HG02884 (cell line): ENCODE measurements at regions not wholly inside any gene's neighbourhood (a gene's known extent, or its start where the extent isn't known, plus 50 kb on each side); places are given as distances from the start of the nearest gene placed in this dataset.
A peak's percentile ranks its signal among the peaks of the same experiment; 100 is the strongest.

Source experiments
- ATAC-seq: cut with Tn5 transposase; IDR thresholded peaks from one replicate; pipeline ENCODE4 v1.9.1; 2021; ENCODE audit warnings: mild to moderate bottlenecking, moderate library complexity; ENCODE audit not compliant: unreplicated experiment

GRCh38 chr6:165732696-165733488, 69.9 kb upstream of the PDE10A start:
- no peak for ATAC-seq

DNA sequence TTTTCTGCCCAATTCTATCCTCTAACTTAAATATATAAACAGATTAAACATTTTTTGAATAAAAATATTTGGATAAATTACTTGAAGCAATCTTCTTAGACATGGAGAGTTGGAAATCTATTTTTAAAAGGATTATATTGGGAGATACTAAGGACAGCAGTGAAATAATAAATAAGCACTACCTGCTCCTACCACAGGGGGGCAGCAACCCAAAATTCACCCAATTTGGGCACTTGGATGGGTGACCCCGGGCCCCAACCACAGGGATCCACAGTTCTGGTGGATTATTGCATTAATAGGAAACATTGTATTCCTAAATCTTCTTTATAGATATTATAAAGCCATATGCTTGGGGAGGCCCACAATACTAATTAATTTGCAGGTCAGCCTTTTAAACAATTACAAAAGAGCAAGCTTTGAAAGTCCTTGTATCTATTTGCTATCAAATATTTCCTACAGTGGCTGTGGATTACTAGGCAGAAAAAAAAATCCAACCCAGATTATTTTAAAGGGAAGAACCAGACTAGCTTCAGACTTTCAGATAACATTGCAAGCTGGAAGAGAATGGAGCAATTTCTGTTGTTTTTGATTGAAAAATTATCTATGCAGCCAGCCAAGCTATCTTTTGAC, 66.4 kb upstream of the PDE10A start:
- peak; percentile 76 for ATAC-seq

DNA sequence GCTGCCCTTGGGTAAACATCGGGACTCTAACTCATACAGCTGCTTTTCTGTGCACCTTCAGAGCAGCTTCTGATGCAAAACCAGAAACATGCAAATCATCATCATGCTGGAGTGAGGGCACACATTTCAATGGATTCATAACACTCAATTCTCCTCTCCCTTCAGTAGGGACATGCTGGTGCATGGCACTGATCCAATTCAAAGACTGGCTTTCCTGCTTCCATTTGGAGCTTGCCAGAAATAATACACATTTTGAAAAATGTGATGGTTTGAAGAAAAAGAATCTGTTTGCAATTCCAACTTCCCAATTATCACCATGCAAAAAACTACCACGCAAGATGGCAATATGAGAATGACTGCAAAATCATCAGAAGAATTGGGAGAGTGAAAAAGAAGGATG, 65.2 kb upstream of the PDE10A start:
- ATAC-seq = no peak

DNA sequence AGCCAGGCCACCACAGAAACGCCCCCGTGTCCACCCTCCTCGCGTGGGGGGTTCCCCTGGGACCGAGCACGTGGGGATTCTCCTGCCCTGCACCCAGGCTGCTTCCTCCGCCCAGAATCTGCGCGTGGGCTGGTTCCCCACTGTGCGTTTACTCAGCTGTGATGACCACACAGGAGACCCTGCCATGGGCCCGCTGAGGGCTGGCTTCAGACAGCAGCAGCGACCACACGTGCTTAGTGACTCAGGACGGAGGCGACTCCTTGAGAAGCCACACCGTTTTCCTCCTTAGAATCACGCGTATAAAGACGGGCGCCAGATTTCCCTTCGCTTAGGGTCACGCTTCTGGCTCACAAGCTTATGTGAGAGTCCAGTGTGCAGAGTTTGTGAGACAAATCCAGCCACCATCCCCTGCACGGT, 63.9 kb upstream of the PDE10A start:
- no peak for ATAC-seq

DNA sequence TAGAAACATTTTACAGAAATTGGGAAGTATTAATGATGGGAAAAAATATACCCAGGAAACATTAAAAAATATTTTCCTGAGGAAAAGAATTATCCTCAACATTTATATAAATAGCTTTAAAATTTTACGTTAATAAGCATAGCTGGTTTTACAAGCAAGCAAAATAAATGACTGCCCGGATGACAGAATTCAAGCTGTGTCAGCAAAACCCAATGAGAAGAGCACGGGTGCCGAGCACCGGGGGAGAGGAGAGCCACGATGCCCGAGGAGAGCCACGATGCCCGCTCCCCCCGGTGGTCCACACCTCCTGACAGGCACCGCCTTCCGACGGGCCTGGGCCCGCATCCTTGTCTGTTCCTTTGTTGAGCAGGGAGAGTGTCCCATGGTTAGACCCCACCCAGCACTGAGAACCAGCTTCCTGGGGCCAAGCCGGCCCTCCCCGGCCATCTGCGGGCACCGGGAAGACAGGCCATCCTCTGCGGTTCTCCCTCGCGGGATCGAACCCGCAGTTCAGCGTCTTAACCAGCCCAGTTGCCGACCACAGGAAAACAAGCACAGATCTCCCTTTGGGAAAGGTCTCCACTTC, 63.3 kb upstream of the PDE10A start:
- no peak for ATAC-seq

DNA sequence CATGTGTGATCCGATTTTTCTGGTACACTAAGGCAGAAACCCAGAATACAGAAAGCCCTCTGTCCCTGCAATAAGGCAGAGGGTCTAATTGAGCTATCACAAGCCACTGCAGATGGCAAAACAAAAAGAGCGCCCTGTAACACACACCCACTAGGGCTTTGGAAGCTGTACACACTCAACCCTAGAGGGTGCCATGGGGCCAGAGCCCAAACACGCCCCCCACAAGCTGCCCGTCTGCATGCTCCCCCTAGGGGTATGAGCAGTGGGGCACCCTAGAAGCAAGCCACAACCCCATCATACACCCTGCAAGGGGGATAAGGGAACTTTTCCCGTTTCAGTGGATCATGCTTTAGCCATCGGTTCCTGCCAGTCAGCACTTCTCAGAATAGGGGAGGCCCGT, 62.2 kb upstream of the PDE10A start:
- ATAC-seq = no peak

GRCh38 chr6:165723326-165723725, 60.3 kb upstream of the PDE10A start:
- no peak for ATAC-seq

DNA sequence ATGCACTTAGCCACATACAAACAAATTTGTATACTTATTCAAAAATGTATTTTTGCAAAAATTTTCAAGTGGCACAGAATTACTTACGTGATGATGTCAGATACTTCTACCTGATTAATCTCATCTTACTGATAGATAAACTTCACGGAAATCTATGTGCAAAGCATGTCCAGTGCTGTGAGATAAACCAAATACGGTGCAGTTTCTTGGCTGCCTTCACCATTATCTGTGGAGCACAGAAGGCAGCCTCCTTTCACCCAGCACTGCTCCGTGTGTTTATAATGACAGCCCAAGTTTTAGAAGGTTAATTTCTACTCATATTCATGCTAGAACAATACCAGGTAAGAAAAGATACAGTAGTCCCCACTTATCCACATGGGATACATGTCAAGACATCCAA, 59.0 kb upstream of the PDE10A start:
- ATAC-seq = no peak

DNA sequence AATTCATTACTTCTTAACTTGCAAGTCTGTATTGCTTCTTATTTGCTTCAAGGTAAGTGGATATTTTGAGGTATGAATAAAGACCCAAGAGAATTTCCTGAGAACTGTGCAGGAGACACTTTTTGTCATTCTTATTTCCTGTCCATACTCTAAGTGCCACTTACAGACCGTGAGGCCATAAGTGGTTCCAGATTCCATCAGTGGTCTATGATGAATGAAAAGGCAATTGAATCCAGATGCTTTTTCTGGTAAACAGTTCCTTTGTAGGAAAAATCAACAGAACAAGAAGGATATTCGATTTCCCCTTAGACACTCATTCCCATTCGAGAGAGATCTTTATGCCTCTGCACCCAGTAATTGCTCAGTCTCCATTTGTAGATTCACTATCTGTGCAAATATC, 58.3 kb upstream of the PDE10A start:
- no peak for ATAC-seq

DNA sequence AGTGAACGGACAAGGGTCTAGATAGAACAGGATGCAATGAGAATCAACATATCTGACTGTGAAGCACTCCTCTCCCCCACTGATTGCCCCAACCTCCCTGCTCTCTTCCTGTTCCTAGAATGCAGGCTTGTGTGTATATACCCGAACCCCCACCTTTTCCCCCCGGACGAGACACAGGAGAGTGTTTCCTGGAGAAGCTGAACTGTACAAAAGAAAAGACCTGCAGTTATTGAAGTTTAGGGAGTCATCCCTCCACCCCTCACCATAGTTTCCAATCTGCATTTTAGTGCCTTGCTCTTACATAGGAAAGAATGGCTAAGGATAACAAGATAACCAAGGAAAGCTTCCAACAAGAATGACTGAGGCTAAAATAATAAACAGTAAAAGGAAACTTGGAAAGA, 55.5 kb upstream of the PDE10A start:
- no peak for ATAC-seq

DNA sequence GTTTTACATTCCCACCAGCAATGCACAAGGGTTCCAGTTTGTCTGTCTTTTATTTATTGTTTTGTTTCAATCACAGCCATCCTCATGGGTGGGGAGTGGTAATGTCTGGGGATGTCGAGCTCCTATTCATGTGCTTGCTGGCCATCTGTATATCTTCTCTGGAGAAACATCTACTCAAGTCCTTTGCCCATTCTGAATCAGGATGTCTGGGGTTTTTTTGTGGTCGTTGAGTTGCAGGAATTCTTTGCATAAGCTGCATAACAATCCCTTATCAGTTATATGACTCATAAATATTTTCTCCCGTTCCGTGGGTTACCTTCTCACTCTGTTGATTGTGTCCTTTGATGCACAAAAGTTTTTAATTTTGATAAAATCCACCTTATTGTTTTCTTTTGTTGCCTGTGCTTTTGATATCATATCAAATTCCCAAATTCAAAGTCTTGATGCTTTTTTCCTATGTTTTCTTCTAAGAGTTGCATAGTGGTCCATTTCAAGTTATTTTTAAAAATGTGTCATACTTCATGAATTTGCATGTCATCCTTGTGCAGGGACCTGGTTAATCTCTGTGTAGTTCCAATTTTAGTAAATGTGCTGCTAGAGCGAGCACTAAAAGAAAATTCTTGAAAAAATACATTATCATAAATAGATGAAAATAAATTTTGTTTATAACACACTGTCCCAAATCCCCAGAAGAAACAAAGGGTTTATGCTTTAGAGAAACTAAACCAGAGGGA, 54.9 kb upstream of the PDE10A start:
- no peak for ATAC-seq

- no peak for ATAC-seq
Measured at GRCh38 chr6:165716886-165717285, 53.8 kb upstream of the PDE10A start.

DNA sequence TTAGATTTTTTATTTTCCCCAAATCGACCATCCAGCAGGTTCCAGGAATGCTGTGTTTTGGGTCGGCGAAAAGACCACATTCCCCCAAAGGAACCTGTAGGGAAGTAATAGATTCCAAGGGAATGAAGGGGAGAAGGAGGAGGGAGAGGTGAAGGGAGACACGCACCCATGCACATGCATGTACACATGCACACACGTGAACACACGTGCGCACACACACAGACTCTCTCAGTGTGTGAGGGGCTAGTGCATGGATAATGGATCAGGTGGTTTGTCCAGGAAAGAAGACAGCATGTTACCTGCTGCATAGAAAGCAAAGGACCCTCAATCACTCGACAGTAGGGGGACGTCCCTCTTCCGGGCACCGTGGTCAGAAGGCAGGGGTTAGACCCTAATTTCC, 52.4 kb upstream of the PDE10A start:
- ATAC-seq = no peak

DNA sequence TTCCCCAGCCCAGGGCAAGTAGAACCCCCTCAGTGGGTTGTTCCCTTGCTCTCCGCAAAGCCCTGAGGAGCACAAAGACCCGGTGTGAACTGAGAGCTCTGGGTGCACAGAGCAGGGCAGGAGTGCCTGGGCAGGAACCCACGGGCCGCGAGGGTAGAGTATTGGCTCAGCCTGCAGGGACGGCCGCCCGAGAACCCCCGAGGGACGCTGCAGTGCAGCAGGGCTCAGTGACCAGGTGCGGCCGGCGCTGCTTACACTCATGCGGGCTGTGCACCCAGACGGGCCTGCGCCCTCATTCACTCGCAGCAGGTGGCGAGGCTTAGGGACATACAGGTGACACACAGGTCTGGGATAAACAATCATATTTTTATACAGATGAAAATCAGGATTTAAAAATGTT, 51.9 kb upstream of the PDE10A start:
- no peak for ATAC-seq

GRCh38 chr6:165713845-165714466, 50.9 kb upstream of the PDE10A start:
- ATAC-seq = no peak
